HG02870 (cell line): ENCODE measurements at regions not wholly inside any gene's neighbourhood (a gene's known extent, or its start where the extent isn't known, plus 50 kb on each side); places are given as distances from the start of the nearest gene placed in this dataset.

Experiments
- ATAC-seq: cut with Tn5 transposase; IDR thresholded peaks from one replicate; pipeline ENCODE4 v1.9.1; 2021; ENCODE audit warnings: mild to moderate bottlenecking, moderate library complexity; ENCODE audit not compliant: unreplicated experiment

- ATAC-seq: no peak
Observed at GRCh38 chr5:4159681-4160080, 564.0 kb downstream of the IRX1 start.

DNA sequence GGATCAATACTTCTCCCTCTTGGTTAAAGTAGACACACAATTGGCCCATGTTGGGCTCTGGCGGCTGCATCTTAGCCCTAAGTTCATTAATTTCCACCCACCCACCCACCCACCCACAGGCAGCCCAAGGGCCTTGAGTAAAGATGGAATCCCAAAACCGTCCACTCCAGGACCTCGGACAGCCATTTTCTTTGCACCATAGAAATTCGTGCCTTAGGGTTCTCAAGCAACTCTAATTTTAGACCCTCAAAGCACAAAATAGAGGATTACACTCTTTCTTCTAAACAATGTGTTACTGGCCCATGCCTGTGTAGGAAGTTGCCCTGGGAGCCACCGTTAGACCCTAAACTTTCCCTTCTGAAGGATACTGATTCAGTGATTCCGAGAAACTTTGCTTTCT lies 568.5 kb downstream of the IRX1 start:
- no peak for ATAC-seq

GRCh38 chr5:4180703-4181102 lies 585.1 kb downstream of the IRX1 start:
- ATAC-seq: no peak

GRCh38 chr5:4182144-4182543 lies 586.5 kb downstream of the IRX1 start:
- ATAC-seq: no peak

DNA sequence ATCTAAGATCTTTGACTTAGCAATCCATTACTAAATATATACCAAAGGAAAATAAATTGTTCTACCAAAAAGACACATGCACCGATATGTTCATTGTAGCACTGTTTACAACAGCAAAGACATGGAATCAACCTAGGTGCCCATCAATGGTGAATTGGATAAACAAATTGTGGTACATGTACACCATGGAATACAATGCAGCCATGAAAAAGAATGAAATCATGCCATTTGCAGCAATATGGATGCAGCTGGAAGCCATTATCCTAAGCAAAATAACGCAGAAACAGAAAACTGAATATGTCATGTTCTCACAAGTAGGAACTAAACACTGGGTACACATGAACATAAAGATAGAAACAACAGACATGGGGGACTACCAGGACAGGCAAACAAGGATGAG lies 589.5 kb downstream of the IRX1 start:
- no peak for ATAC-seq

DNA sequence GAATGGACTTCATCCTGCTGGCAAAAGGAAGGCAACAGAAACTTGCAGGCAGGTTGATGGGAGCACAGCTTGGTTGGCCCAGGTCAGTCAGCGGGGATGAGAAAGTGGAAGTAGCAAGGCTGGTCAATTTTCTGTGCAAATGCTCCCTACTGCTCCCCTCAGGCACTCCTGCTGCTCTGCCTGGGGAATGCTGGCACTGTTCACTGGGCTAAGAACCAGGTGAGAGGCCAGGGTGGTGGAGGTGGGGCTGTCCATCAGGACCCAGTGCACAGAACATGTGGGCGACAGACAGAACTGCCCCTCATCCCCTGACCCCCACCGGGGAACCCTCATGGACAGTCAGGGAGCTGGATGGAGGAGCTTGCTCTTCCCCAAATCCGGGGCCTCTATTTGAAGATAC lies 593.1 kb downstream of the IRX1 start:
- no peak for ATAC-seq

GRCh38 chr5:4189317-4189716 lies 593.7 kb downstream of the IRX1 start:
- ATAC-seq: no peak

DNA sequence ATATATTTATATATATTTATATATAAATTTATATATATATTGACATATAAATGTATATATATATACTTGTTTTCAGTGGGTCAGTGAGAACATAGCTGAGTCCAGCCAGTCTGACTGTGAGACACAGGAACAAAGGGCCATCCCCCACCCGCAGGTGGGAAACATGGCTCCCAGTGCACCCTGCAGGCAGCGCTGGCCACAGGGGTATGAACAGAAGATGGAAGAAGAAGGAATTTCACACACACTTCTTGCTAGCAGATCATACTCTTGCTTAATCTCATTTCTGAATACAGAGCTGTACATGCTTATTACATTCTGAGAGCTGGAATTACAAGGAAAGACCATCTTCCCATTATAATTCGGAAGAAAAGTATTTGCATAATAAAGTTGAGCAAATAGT lies 595.4 kb downstream of the IRX1 start:
- ATAC-seq: no peak

DNA sequence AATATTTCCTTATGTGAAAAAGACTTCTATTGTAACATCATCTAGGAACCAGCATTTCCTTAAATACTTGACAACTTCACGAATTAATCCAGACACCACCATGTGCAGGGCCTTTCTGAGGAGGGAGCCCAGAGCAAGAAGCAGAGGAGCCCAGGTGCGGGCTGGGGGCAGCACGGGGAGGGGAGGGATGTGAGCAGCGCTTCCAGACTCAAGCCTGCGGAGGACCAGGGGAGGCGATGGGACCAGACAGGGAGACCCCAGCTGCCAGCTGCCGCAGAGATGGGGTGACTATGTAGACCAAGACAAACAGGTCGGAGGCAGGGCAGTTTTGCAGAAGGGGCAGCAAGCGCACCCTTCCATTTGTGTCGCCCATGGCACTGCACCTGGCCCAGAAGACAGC lies 596.1 kb downstream of the IRX1 start:
- no peak for ATAC-seq

- ATAC-seq: no peak
Observed at GRCh38 chr5:4192111-4192510, 596.5 kb downstream of the IRX1 start.

DNA sequence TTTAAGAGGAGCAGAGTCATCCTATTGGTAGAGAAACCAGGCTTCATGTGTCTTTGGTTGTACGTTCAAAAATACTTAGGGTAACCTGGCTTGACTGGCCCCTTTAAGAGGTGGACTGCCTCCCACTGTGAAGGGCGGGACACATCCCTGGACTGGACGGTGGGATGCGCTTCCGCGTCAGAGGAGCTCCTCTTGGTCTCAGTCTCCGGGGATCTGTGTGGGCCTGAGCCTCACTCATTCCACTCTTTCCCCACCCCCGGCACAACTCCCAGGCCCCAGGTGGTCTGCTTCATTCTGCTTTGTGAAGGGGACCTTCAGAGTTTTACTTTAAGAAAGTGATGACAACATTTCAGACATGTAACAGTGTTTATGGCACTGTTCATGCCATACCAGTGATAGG lies 601.1 kb downstream of the IRX1 start:
- no peak for ATAC-seq

DNA sequence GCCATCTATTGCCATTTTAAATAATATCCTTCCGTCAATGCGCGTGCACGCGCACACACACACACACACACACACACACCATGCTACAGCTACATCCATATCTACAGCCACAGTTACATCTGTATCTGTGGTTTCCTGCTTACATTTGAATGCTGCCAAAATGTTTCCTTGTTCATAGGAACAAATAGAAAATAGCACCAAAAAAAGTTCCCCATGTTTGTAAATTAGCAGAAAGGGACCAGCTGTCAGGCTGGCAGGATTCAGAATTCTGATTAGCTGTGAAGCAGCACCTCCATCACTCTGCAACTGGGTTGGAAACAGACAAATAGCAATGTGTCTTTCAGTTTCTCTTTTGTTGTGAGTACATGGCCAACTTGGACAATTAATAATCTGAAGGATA lies 601.5 kb downstream of the IRX1 start:
- no peak for ATAC-seq

GRCh38 chr5:4198461-4198860 lies 602.8 kb downstream of the IRX1 start:
- no peak for ATAC-seq

DNA sequence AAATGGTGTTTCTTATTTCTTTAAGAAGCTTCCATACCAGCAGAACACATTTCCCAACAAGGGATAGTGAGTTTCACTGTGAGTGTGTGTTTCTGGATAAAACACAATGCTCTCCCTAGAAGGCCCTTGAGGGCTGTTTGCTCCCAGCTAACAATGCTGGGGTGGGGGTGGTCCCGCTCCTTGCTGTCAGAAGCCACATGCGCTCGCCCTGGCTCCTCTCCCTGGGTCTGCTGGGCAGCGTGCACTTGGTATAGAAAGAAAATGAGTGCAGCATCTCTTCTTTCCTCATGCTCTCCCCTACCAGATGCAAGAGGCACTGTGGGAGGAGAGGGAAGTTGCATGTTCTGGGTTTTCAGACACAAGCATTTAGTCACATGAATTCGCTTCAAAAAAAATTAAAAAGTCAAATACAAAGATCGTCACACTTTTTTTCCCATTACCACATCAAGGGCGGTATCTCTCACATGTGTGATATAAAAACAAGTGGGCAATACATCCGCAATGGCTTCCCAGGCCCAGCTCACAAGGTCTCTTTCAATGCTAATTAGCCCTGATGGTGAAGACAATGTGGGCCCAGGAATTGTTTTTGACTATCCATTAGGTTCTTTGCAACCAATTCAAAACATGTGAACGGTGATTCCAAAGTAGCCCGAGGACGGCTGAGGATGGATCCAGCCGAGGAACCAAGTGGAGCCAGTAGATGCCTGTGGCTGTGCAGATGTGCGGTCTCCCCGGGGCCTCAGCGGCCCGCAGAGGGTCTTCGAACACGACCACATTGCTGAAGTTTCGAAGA lies 603.6 kb downstream of the IRX1 start:
- ATAC-seq: no peak

DNA sequence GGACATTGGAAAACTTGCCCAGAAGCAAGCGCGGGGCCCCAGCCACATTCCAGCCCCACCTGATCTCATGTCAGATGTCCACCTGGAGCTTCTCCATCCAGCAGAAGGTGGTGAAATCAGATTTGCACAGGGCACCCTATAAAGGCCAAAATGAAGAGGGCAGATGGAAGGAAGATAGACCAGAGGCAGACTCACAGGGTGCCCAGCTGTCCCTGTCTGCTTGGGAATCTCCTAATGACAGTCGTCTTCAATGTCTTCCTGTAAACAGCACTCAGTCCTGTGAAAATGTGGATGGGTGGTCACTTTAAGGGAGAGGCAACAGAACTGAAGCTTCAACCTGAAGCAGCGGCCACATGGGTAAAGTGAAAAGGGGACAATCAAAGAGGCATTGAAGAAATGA lies 607.5 kb downstream of the IRX1 start:
- no peak for ATAC-seq

DNA sequence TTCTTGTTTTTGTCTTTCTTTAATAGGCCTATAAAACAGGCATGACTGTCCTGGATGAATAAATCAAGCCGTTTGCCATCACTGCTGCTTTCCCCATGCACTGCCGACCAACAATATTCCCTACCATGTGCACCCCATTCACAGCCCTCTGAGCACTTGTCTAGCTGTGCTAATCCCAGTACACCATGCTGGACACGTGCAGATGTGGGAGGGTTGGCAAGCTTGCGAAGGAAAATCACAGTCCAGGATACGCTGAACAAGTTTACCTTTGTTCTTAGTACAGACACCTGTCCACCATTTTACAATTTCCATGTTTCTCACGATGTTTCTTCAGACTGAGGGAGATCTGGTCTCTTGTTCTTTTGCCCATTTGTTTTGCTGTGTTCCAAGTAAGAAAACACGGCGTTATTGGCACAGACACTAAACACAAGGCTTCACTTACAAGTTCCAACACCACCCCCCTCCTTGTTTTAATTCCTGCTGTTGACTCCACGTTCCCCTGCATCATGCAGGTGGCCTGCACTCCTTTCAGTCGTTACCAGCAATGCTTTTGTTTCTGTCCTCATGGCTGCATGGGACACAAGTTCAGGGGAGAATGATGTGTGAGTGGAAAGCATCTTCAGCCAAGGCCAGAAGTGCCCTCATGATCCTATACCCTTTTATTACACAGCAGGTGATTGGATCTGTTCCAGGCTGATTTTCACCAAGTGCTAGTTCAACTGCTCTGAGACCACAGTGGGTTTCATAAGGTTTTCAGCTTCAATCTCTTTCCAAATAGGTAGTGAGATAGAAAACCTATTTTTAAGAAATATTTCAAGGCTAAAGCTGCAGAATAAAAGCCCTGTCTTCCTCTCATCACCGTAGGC lies 608.9 kb downstream of the IRX1 start:
- no peak for ATAC-seq

DNA sequence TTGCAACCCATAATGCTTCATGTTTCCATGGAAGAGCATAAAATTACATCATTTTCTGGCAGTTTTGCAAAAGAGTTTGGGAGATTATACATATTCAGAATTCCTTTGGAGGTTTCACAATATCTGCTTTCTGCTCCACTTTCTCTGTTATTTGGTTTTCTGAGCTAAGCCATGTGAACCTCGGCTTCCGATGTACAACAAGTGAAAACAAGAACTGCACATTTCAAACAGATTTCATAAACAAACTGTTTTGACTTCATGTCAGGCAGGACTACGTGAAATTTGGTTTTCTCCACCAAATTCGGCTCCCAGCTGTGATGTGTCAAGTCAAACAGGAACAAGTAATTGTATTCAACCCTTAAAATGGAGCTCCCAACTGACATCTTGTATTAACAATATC lies 609.8 kb downstream of the IRX1 start:
- ATAC-seq: no peak

GRCh38 chr5:4206127-4206526 lies 610.5 kb downstream of the IRX1 start:
- ATAC-seq: no peak

DNA sequence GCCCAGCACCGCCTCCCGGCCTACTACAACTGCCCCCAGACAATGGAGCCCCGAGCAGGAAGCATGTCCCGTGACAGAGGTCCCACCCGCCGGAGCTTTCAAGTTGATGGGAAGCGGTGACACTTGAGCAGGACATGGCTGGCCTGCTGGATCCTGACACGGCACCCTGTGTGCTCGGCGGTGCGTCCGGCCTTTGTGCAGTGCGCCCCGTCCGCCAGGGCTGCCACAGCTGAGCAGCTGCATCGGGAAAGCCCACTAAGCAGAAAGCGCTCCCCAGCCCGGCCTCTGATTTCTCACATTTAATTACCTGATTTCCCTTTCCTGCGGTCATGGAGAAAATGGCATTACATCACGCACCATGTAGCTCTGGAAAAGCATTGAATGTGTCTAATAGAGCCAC lies 611.9 kb downstream of the IRX1 start:
- no peak for ATAC-seq

GRCh38 chr5:4208537-4208936 lies 612.9 kb downstream of the IRX1 start:
- no peak for ATAC-seq

- no peak for ATAC-seq
Observed at GRCh38 chr5:4208996-4209395, 613.4 kb downstream of the IRX1 start.

- ATAC-seq: no peak
Observed at GRCh38 chr5:4212071-4212739, 616.6 kb downstream of the IRX1 start.
